ENCODE measurements at regions not wholly inside any gene's neighbourhood (a gene's known extent, or its start where the extent isn't known, plus 50 kb on each side); places are given as distances from the start of the nearest gene placed in this dataset.
"Not testable (repeated sequence)": the region's sequence is repeated elsewhere in the genome, so short reads cannot be mapped to it uniquely, and the experiment has no call there.

DNA sequence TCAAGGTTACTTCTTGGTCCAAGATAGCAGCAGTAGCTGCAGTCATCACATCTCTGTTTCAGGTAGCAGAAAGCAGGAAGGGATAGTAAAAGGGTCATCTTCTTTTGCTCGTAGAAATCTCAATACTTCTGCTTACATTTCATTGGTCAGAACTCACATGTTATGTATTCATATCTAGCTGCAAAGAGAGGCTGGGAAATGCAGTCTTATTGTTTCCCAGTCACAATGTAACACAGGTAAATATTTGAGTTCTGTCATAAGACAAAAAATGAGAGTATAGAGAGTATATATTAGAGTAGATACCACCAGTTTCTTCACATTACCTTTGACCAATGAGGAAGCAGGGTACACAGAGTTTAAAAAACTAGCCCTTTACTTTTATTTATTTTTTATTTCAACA, 132.4 kb upstream of the ITGA6 start:
- no peak for DNase-seq

DNA sequence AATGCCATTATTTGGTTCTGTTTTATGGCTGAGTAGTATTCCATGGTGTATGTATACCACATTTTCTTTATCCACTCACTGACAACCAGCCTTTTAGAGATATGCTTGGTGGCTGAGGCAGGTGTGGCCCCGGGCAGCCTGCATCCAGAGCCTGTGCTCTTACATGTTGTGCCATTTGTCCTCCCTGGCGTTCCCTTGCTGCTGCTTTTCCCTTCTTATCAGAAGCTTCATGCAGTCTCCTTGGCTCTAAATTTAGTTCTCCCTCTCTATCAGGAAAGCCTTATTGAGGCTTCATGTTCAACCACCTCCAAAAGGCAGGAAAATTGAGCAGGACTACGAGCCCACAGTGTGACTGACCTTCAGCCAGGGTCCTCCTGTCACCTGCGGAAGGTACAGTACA, 131.7 kb upstream of the ITGA6 start:
- no peak for DNase-seq

DNA sequence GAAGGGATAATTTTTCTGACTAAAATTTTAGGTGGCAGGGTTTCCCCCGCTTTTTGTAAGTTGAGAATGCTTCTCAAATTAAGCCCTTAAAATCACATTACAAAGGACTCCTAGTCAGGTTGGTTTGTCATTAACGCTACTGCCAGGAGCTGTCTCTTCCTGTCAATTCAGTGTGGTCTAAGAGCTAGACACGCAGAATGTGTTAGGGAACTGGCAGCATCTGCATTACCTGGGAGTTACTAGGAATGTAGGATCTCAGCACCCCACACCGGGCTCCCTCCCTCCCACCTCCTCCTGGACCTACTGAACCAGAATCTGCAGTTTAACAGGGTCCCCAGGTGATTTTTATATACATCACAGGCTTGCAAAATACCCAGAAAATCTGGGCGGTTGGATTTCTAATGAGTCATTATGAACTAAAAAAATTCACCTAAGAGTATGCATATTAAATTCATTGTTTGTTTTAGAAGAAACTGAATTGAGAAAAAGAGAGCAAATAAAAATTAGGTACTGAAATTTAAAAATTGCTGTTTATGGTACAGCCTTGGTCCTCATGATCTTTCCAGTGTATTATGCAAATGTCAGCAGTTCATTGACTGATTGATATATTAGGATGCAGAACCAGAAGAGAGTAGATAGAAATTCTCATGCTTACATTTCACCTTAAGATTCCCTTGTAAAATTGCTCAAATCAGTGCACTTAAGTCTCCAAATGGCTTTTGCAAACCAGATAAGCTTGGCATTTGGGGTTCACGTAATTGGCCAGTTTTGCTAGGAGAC, 130.9 kb upstream of the ITGA6 start:
- DNase-seq = no peak

DNA sequence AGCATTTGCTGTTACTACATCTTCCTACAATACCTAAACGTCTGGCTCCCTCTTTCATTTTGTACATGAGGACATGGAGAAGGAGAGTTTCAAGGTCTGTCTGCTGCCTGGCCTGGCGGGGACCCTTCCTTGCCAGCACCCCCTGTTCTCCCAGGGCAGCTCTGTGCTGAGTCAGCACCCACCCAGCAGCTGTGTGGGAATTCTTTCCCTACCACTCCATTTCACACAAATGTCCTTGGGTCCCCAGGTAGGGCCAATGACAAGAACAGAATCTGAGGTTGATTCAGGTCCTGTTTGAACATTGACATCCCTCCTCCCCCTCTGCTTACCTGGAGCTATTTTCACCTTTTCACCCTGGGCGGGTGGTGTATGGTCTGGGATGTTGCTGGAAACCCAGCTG, 129.9 kb upstream of the ITGA6 start:
- no peak for DNase-seq

- no peak for DNase-seq
These were observed 129.4 kb upstream of the ITGA6 start for GRCh38 chr2:172297950-172298349.

DNA sequence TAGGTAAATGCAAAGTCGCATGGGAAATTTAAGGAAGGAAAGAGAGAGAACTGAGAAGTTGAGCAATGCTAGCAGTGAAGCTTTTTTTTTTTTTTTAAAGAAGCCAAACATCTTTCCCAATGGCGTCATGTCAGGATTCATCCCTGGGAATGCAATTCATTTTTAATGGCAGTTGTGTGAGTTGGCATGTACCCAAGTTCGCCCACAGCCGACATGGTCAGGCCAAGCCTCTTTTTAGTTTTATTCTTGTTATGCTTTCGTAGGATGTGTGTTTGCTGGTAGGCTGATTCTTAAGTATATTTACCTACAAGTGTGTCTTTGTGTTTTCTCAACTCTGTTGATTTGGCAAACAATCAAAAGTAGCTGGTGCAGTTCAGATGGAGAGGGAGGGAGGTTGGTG, 127.6 kb upstream of the ITGA6 start:
- DNase-seq = no peak

DNA sequence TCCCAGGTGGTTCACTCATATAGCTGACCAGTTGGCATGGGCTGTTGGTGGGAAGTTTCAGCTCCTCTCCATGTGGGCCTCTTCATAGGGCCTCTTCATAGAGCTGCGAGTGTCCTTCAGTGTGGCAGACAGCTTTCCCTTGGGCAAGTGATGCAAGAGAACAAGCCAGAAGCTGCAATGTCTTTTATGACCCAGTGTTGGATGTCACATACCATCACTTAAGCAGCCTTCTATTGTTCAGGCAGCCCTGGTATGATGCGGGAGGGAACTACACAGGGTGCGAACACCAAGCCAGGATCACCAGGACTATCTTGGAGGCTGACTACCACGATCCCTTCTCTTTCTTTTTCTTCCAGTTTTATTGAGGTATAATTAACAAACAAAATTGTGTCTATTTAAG, 126.5 kb upstream of the ITGA6 start:
- DNase-seq = no peak

- no peak for DNase-seq
These were observed 122.3 kb upstream of the ITGA6 start for GRCh38 chr2:172305066-172305465.

DNA sequence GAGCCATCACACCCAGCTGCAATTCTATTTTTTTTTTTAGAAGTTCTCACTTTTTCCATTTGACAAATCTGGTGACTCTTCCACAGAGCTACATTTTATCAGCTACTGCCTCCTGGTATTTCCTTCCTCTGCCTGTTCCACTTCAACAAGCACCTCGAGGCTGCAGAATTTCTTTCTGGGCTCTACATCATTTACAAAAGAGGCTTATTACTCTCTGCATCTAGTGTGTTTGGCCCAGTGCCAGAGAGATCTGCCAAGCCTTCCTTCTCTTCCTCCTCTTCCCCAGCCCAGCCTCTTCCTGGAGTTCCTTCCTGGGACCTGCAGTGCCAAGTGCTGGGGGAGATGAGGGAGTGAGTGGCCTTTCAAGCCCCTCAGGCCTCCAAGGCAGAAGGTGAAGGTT, 119.6 kb upstream of the ITGA6 start:
- DNase-seq = no peak

DNA sequence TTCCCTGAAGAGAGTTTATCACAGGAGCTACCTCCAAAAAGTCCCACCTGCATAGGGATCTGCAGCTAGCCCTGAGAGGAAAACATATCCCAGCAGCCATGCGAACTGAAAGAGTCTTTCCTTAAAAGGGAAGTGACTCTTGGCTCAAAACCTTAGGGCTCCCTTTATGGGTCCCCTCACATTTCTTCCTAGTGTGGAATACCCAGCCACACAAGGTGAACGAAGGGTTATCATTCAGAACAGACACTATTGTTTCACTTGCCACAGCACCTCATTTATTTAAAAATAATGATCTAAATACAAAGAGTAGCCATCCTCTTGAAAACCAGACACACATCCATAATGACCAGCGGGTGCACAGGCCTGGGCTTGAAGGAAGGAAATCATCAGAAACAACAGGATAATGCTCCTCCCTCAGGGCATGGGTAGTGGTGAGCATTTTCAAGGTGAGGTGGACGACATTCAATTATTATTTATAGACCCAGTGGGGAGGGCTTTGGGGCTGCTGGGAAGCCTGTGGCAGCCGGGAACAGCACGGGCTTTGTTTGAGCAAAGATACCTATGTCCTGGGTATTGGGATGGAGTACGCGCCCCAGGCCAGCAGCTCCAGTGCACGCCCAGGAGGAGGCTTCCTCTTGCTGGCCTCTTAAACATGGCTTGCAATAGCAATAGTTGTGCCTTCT, 119.0 kb upstream of the ITGA6 start:
- no peak for DNase-seq

DNA sequence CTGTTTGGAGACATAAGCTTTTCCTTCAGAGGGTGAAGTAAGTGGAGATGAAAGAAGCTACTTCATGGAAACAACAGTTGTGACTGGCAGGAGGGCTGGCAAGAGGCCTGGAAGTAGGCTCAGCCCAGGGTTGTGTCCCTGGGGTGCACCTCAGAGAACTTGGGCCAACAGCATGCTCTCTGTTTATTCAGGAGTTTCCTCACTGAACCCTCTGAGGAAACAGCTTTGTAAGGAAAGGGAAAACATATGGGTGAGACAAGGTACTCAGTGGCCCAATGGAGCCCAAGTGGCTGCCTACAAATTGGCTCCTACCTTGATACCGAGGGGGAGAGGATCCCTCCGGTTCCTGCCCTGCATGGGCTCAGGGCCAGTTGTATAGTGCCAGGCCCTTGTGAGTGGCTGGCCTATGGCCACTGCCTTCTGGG, 115.5 kb upstream of the ITGA6 start:
- no peak for DNase-seq

GRCh38 chr2:172313715-172314341, 113.6 kb upstream of the ITGA6 start:
- DNase-seq = no peak

- DNase-seq = not testable (repeated sequence)
These were observed 112.3 kb upstream of the ITGA6 start for GRCh38 chr2:172315070-172315469.

- DNase-seq = no peak
These were observed 105.3 kb upstream of the ITGA6 start for GRCh38 chr2:172322049-172322448.

- no peak for DNase-seq
These were observed 104.1 kb upstream of the ITGA6 start for GRCh38 chr2:172323256-172323655.

DNA sequence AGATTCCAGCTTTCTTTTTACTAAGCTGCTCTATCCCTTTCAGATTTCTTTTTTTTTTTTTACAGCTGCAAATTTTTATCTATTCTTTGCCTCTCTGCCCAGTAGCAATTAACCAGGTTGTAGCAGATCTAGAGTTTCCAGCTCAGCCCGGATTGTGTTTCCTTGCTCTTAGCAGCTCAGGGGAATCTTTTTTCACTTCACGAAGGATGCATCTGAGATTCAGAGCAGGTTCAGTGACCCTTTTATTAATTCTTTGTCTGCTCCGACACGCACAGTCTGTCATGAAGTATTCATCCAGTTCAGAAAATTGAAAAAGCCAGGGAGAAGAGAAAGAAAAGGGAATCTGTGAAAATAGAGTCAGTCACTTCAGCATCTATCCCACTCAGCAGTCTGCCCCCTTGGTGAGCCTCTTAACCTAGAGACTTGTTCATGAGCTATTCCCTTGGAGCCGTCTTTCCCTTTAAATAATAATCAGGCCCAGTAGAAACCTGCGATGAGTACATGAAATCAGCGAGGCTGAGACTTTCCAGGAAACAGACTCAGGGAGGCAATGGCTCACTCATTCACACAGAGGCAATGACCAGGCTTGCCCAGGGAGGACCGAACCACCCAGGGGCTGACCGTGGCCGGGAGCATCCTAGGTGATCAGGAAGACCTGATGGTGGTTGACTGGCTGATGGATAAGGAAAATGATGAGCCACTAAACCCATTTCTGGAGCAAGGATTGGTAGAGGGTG, 103.4 kb upstream of the ITGA6 start:
- DNase-seq = no peak

DNA sequence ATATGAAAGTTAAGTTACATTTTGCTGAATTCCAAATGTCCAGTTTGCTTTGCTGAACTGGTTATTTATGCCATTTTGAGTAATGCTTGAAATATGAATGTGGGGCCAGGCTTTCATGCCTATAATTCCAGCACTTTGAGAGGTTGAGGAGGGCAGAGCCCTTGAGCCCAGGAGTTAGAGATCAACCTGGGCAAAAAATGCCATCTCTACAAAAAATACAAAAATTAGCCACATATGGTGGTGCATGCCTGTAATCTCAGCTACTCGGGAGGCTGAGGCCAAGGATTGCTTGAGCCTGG, 101.2 kb upstream of the ITGA6 start:
- DNase-seq = no peak

- DNase-seq = no peak
These were observed 99.1 kb upstream of the ITGA6 start for GRCh38 chr2:172328103-172328841.

DNA sequence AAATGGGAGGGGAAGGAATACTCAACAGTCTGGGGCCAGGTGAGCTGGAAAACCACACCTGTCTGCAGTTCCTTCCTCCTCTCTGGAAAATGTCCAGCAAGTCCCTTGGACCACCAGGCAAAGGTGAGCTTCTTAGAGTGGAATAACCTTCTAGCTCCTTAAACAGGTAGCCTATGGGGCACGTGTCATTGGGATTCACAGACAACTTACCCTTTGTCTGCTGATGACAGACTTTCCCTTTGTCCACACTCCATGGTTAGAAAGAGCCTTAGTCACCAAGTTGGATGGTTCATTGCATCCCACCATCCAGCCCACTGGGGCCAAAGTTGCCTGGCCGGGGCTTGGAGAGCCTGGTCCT, 98.0 kb upstream of the ITGA6 start:
- DNase-seq = no peak

DNA sequence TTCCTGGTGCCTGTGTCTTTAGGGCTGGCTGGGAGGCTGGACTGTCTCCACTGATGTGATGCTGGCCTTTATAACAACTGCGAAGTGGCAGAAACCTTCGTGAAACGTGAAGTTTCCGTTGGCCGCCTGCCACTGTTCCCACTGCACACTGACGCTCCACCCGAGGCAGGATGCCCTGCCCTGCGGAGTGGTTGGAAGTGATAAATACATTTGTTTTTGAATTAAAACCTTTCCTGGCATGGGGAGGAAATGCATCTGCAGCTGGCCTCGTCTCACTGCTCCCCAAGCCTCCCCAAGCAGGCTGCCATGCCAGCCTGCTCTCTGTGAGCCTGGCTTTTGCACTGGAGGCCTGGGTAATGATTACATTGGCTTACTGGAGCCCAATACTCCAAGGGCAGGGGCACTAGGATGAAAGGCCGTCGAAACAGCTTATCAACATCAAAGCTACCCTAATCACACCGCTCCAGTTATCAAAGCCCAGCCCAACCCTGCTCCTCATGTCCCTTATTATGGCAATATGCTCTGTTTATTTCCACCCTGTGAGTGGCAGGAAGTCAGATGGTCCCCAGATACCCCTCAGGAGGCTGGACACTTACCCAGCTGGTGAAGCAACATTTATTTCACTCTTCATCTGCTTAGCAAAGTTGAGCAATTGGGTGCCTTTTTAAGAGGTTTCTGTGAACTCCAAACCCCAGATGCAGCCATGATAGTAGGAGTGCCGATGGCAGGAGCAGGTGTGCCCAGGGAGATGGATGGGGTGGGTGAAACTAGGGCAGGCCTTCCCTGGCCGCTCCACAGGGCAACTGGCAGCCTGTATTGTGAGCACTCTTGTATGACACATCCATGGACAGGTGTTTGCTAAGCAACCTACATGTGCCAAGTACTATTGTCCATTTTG, 97.4 kb upstream of the ITGA6 start:
- DNase-seq = no peak

DNA sequence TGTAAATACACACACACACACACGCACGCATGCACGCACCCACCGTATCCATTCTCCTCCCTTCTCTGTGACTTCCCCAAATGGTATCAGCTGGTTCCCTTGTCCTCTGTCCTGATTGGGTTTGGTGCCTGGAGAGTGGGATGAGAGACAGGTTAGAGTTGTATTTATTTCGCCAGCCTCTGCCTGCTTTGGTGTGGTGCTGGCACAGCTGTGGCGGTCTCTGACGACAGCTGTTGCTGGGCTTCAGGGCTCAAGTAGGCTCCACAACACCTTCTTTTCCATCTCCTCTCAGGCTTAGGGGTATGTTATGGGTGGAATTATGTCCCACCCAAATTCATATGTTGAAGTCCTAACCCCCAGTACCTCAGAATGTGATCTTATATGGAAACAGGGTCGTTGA, 94.9 kb upstream of the ITGA6 start:
- DNase-seq = no peak

Data from CD4-positive, alpha-beta T cell treated with Interleukin-4 for 1 hour (primary cell).